Stomach (tissue), 8 donors: ENCODE measurements at regions not wholly inside any gene's neighbourhood (a gene's known extent, or its start where the extent isn't known, plus 50 kb on each side); places are given as distances from the start of the nearest gene placed in this dataset.

Source experiments
- DNase-seq, 2 donors: peaks; one replicate each; pipeline versions ENCODE4 v3.0.0 to v3.0.0-alpha.2; 2013 to 2019
- H3K27ac ChIP-seq, 5 donors: fragments of 200-600 bp in 4 of 5; sonication (generic) in 4 of 5; one replicate each; pipeline ENCODE4 v1.5.1; 2013 to 2019; ENCODE audit warnings: mild to moderate bottlenecking in 1 of 5, moderate library complexity in 1 of 5
- H3K27me3 ChIP-seq, 3 donors: fragments of 200-600 bp; sonication (generic); one replicate each; pipeline ENCODE4 v1.5.1; 2017 to 2019; ENCODE audit warnings: mixed run types in 1 of 3
- H3K36me3 ChIP-seq, 4 donors: fragments of 200-600 bp; sonication (generic); 1 replicate in 3 of 4; 2 replicates in 1 of 4; pipeline ENCODE4 v1.5.1; 2016 to 2019
- H3K4me1 ChIP-seq, 4 donors: fragments of 200-600 bp; sonication (generic); one replicate each; pipeline ENCODE4 v1.5.1; 2016 to 2019
- H3K4me3 ChIP-seq, 4 donors: fragments of 200-600 bp; sonication (generic) in 3 of 4; one replicate each; pipeline ENCODE4 v1.5.1; 2016 to 2019; ENCODE audit warnings: mild to moderate bottlenecking in 1 of 4
- H3K9me3 ChIP-seq, 4 donors: fragments of 200-600 bp; sonication (generic); one replicate each; pipeline ENCODE4 v1.5.1; 2016 to 2019
- CTCF ChIP-seq, 7 experiments: fragments of 450-650 bp in 4 of 7; fragments of 200-600 bp in 3 of 7; sonication (generic) in 3 of 7; IDR thresholded peaks; one replicate each; pipeline ENCODE4 v1.5.1; 2016 to 2019; ENCODE audit warnings: antibody characterized with exemption in 7 of 7, control low read depth in 2 of 7, mild to moderate bottlenecking in 1 of 7
- EP300 ChIP-seq: sonication (generic); formaldehyde crosslinking; IDR thresholded peaks from one replicate; pipeline ENCODE4 v1.6.1; 2017; ENCODE audit warnings: antibody characterized with exemption
- POLR2A ChIP-seq, 4 donors: fragments of 450-650 bp; IDR thresholded peaks; one replicate each; pipeline ENCODE4 v1.6.1; 2016; ENCODE audit warnings: antibody characterized with exemption in 4 of 4, control low read depth in 2 of 4, mild to moderate bottlenecking in 1 of 4, moderate library complexity in 1 of 4
- POLR2AphosphoS5 ChIP-seq, 3 donors: sonication (generic); formaldehyde crosslinking; IDR thresholded peaks; one replicate each; pipeline ENCODE4 v1.6.1; 2016; ENCODE audit warnings: antibody characterized with exemption in 3 of 3
- WGBS, 5 donors: extraction: QIAGEN DNeasy Blood & Tissue Kit in 3 of 5; methylation state at CpG; one replicate each; pipeline versions ENCODE4 v1.1.5 to v1.1.7; 2013 to 2018; 5-methylcytosine and 5-hydroxymethylcytosine counted together
- intact Hi-C: fragments of 100-400 bp; cut with DNase I; formaldehyde crosslinking; loops from one replicate; pipeline ENCODE4 v1.15.1; 2023; ENCODE audit warnings: low total_unique reads
- donor health status: healthy with polysubstance abuse.
- donor health status: Bipolar disorder and iron deficiency.
- donor health status: healthy.

- TF ChIP-seq EP300 (no peak), POLR2AphosphoS5 (IDR thresholded peaks at IDR 0.05) (no peak), CTCF (IDR thresholded peaks at IDR 0.05) (no peak), POLR2A (IDR thresholded peaks at IDR 0.05) (no peak)
- H3K9me3 ChIP-seq = no peaks in the 10 kb centered on the region
- intact Hi-C loops = no loop called here
- no peak for DNase-seq
- H3K27me3 ChIP-seq = no peaks in the 10 kb centered on the region
- no peaks in the 10 kb centered on the region for H3K36me3 ChIP-seq
- peaks cover 0 to 21% (median 0%) of the 10 kb centered on the region in 4 donors for H3K4me1 ChIP-seq
- H3K27ac ChIP-seq = no peak overlapping the region
- H3K4me3 ChIP-seq = no peak overlapping the region
- 78 to 91% (median 83%) methylated on average over 2 of the region's 2 CpGs for WGBS, 5 donors
Observed at GRCh38 chrX:13200398-13200797, 119.5 kb downstream of the ATXN3L start.

GRCh38 chrX:13198762-13199064 is 121.1 kb downstream of the ATXN3L start:
- 71 to 93% (median 87%) methylated on average over 3 of the region's 3 CpGs for WGBS, 5 donors
- Histone ChIP-seq H3K27me3 (no peaks in the 10 kb centered on the region), H3K27ac (no peak overlapping the region), H3K4me3 (no peak overlapping the region), H3K36me3 (no peaks in the 10 kb centered on the region), H3K9me3 (no peaks in the 10 kb centered on the region), H3K4me1 (peaks cover 0 to 21% (median 0%) of the 10 kb centered on the region in 4 donors)
- TF ChIP-seq CTCF (IDR thresholded peaks at IDR 0.05) (no peak), EP300 (no peak), POLR2AphosphoS5 (IDR thresholded peaks at IDR 0.05) (no peak), POLR2A (IDR thresholded peaks at IDR 0.05) (no peak)
- DNase-seq = no peak
- intact Hi-C loops = no loop called here

- no peak for TF ChIP-seq POLR2AphosphoS5 (IDR thresholded peaks at IDR 0.05)
- no peak for TF ChIP-seq CTCF (IDR thresholded peaks at IDR 0.05)
- no peak for TF ChIP-seq POLR2A (IDR thresholded peaks at IDR 0.05)
- no peak for TF ChIP-seq EP300
- DNase-seq = no peak
- intact Hi-C loops = no loop called here
- Histone ChIP-seq H3K4me3 (no peak overlapping the region), H3K4me1 (peaks cover 0 to 21% (median 0%) of the 10 kb centered on the region in 4 donors), H3K27me3 (no peaks in the 10 kb centered on the region), H3K9me3 (no peaks in the 10 kb centered on the region), H3K36me3 (no peaks in the 10 kb centered on the region), H3K27ac (no peak overlapping the region)
- 57 to 85% (median 70%) methylated on average over 4 of the region's 4 CpGs for WGBS, 5 donors
Observed at GRCh38 chrX:13198056-13198761, 121.6 kb downstream of the ATXN3L start.

GRCh38 chrX:13196782-13197181 is 123.1 kb downstream of the ATXN3L start:
- H3K27ac ChIP-seq = no peak overlapping the region
- H3K9me3 ChIP-seq = no peaks in the 10 kb centered on the region
- H3K27me3 ChIP-seq = no peaks in the 10 kb centered on the region
- H3K4me1 ChIP-seq = peaks cover 0 to 12% (median 0%) of the 10 kb centered on the region in 4 donors
- DNase-seq = no peak
- intact Hi-C loops = no loop called here
- no peak overlapping the region for H3K4me3 ChIP-seq
- WGBS, 5 donors = 69 to 85% (median 71%) methylated on average over 2 of the region's 2 CpGs
- H3K36me3 ChIP-seq = no peaks in the 10 kb centered on the region
- TF ChIP-seq POLR2A (IDR thresholded peaks at IDR 0.05) (no peak), CTCF (IDR thresholded peaks at IDR 0.05) (no peak), POLR2AphosphoS5 (IDR thresholded peaks at IDR 0.05) (no peak), EP300 (no peak)
